Gastrocnemius medialis (tissue), 4 donors: ENCODE measurements at regions not wholly inside any gene's neighbourhood (a gene's known extent, or its start where the extent isn't known, plus 50 kb on each side); places are given as distances from the start of the nearest gene placed in this dataset.

Experiments used
- ATAC-seq, 2 donors: fragments of 150-250 bp; one replicate each; pipeline ENCODE4 v1.9.1; 2016
- DNase-seq, 2 donors: peaks; one replicate each; pipeline ENCODE4 v3.0.0-alpha.2; 2019
- H3K27ac ChIP-seq, 4 donors: fragments of 200-600 bp; sonication (generic); 1 replicate in 1 of 4; 2 replicates in 3 of 4; pipeline ENCODE4 v1.5.1; 2016 to 2018; ENCODE audit warnings: mild to moderate bottlenecking in 2 of 4, moderate library complexity in 1 of 4
- H3K27me3 ChIP-seq, 3 donors: fragments of 200-600 bp; sonication (generic) in 2 of 3; 1 replicate in 1 of 3; 2 replicates in 2 of 3; pipeline versions ENCODE4 v1.5.1 to v1.6.0; 2016 to 2019; ENCODE audit warnings: mild to moderate bottlenecking in 1 of 3, moderate library complexity in 1 of 3
- H3K36me3 ChIP-seq, 2 donors: fragments of 200-600 bp; sonication (generic) in 1 of 2; one replicate each; pipeline ENCODE4 v1.5.1; 2017 to 2018
- H3K4me1 ChIP-seq, 2 donors: fragments of 200-600 bp; sonication (generic) in 1 of 2; one replicate each; pipeline ENCODE4 v1.5.1; 2016 to 2017; ENCODE audit warnings: mild to moderate bottlenecking in 2 of 2
- H3K4me3 ChIP-seq, 4 donors: fragments of 200-600 bp; sonication (generic) in 3 of 4; 1 replicate in 1 of 4; 2 replicates in 3 of 4; pipeline ENCODE4 v1.5.1; 2016 to 2019; ENCODE audit warnings: mild to moderate bottlenecking in 2 of 4
- H3K9me3 ChIP-seq, 3 donors: fragments of 200-600 bp; sonication (generic) in 2 of 3; 1 replicate in 1 of 3; 2 replicates in 2 of 3; pipeline ENCODE4 v1.5.1; 2016 to 2019
- CTCF ChIP-seq, 5 experiments: fragments of 450-650 bp in 3 of 5; fragments of 200-600 bp in 2 of 5; sonication (generic) in 2 of 5; IDR thresholded peaks in 4 of 5; conservative IDR thresholded peaks in 1 of 5; 1 replicate in 4 of 5; 2 replicates in 1 of 5; pipeline ENCODE4 v1.5.1; 2016 to 2019; ENCODE audit warnings: antibody characterized with exemption in 5 of 5, mild to moderate bottlenecking in 3 of 5, moderate library complexity in 3 of 5
- POLR2A ChIP-seq, 2 donors: fragments of 450-650 bp; IDR thresholded peaks; one replicate each; pipeline ENCODE4 v1.6.1; 2017; ENCODE audit warnings: antibody characterized with exemption in 2 of 2, mild to moderate bottlenecking in 2 of 2, moderate library complexity in 2 of 2
- in situ Hi-C, 4 donors: fragments of 200-750 bp; cut with MboI; loops; one replicate each; pipeline versions ENCODE4 v1.15.0 to v1.8.0; 2017; ENCODE audit warnings: low sequenced_read_pairs in 4 of 4
- intact Hi-C: fragments of 100-400 bp; cut with DNase I; formaldehyde crosslinking; loops from one replicate; pipeline ENCODE4 v1.15.1; 2023; ENCODE audit warnings: low total_unique reads

GRCh38 chr13:95385373-95385772 is 84.1 kb upstream of the ABCC4 start:
- no peak for TF ChIP-seq POLR2A (IDR thresholded peaks at IDR 0.05)
- TF ChIP-seq CTCF (IDR thresholded peaks at IDR 0.05 in 4 of 5, conservative IDR thresholded peaks at IDR 0.05 in 1 of 5) = no peak
- in situ Hi-C loops = loop anchor here in 1 of 4 donors (10.0 kb wide), 1 partner anchor 91 kb away; no protein-coding TSS in a partner anchor

GRCh38 chr13:95385798-95386197 is 84.5 kb upstream of the ABCC4 start:
- TF ChIP-seq CTCF (IDR thresholded peaks at IDR 0.05 in 4 of 5, conservative IDR thresholded peaks at IDR 0.05 in 1 of 5) (no peak), POLR2A (IDR thresholded peaks at IDR 0.05) (no peak)
- DNase-seq (no peak), ATAC-seq (no peak)
- H3K27ac ChIP-seq = no peak overlapping the region
- no peaks in the 10 kb centered on the region for H3K27me3 ChIP-seq
- H3K4me1 ChIP-seq = peaks cover 0 to 4% of the 10 kb centered on the region in 2 donors
- H3K4me3 ChIP-seq = no peak overlapping the region
- no peaks in the 10 kb centered on the region for H3K36me3 ChIP-seq
- in situ Hi-C loops (loop anchor here in 1 of 4 donors (10.0 kb wide), 1 partner anchor 91 kb away; no protein-coding TSS in a partner anchor), intact Hi-C loops (no loop called here)
- no peaks in the 10 kb centered on the region for H3K9me3 ChIP-seq

More at GRCh38 chr13:95385373-95385772, 84.1 kb upstream of the ABCC4 start:
- H3K4me3 ChIP-seq = no peak overlapping the region
- H3K27ac ChIP-seq = no peak overlapping the region
- no peaks in the 10 kb centered on the region for H3K36me3 ChIP-seq
- intact Hi-C loops = no loop called here
- ATAC-seq = no peak
- H3K9me3 ChIP-seq = no peaks in the 10 kb centered on the region
- no peaks in the 10 kb centered on the region for H3K27me3 ChIP-seq
- no peak for DNase-seq
- peaks cover 2 to 7% of the 10 kb centered on the region in 2 donors for H3K4me1 ChIP-seq

- DNase-seq (no peak), ATAC-seq (no peak)
- H3K36me3 ChIP-seq = no peaks in the 10 kb centered on the region
- in situ Hi-C loops = loop anchor here in 1 of 4 donors (10.0 kb wide), 1 partner anchor 92 kb away; no protein-coding TSS in a partner anchor
- intact Hi-C loops = no loop called here
- no peaks in the 10 kb centered on the region for H3K9me3 ChIP-seq
- no peak overlapping the region for H3K27ac ChIP-seq
- H3K4me3 ChIP-seq = no peak overlapping the region
- H3K4me1 ChIP-seq = no peaks in the 10 kb centered on the region
- no peaks in the 10 kb centered on the region for H3K27me3 ChIP-seq
- TF ChIP-seq POLR2A (IDR thresholded peaks at IDR 0.05) = no peak
- no peak for TF ChIP-seq CTCF (IDR thresholded peaks at IDR 0.05 in 4 of 5, conservative IDR thresholded peaks at IDR 0.05 in 1 of 5)
These were observed 85.1 kb upstream of the ABCC4 start for GRCh38 chr13:95386370-95386769.

DNA sequence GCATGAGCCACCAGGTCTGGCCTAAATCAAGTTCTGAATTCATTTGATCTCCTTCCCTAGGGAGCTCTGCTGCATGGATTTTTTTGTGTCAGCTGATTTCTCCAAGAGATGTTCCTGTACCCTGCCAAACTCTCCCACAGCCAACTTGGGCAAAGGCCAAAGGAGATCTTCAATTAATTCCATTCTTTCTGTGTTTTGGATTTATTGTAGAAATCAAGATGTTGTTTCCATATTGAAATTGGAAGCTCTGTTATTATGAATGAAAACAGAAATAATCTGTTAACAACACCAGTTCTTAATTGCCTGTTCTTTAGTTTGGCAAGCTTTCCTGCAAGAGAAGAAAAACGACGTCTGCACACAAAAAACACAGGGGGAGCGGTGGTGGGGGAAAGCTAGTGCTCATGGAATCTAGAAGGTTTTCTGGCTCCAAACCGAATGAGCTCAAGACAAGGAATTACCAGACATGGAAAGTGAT is 86.5 kb upstream of the ABCC4 start:
- no peaks in the 10 kb centered on the region for H3K4me1 ChIP-seq
- H3K27me3 ChIP-seq = no peaks in the 10 kb centered on the region
- H3K4me3 ChIP-seq = no peak overlapping the region
- no peaks in the 10 kb centered on the region for H3K9me3 ChIP-seq
- ATAC-seq = no peak
- in situ Hi-C loops (loop anchor here in 1 of 4 donors (10.0 kb wide), 1 partner anchor 93 kb away; no protein-coding TSS in a partner anchor), intact Hi-C loops (no loop called here)
- H3K27ac ChIP-seq = no peak overlapping the region
- no peaks in the 10 kb centered on the region for H3K36me3 ChIP-seq
- DNase-seq = no peak
- no peak for TF ChIP-seq CTCF (IDR thresholded peaks at IDR 0.05 in 4 of 5, conservative IDR thresholded peaks at IDR 0.05 in 1 of 5)
- no peak for TF ChIP-seq POLR2A (IDR thresholded peaks at IDR 0.05)
